ENCODE measurements at regions not wholly inside any gene's neighbourhood (a gene's known extent, or its start where the extent isn't known, plus 50 kb on each side); places are given as distances from the start of the nearest gene placed in this dataset.

GRCh38 chr17:49907279-49907678, 59.4 kb upstream of the TAC4 start:
- Histone ChIP-seq H3K9ac (no peak overlapping the region), H3K4me1 (ENCODE audit: low read depth, poor library complexity, severe bottlenecking) (no peaks in the 10 kb centered on the region), H3K4me3 (IDR thresholded peaks at IDR 0.05; ENCODE audit: insufficient read depth, low read depth, low read length) (no peak overlapping the region), H2AFZ (ENCODE audit: low read depth) (no peak overlapping the region), H3K4me2 (no peak overlapping the region), H3K27me3 (ENCODE audit: insufficient read depth, low read depth) (peaks cover 97% of the 10 kb centered on the region), H4K20me1 (ENCODE audit: insufficient read depth) (no peaks in the 10 kb centered on the region), H3K79me2 (ENCODE audit: insufficient read depth, low read depth) (no peaks in the 10 kb centered on the region), H3K27ac (no peak overlapping the region), H3K36me3 (ENCODE audit: insufficient read depth) (no peaks in the 10 kb centered on the region)
- no peak for TF ChIP-seq CTCF (conservative IDR thresholded peaks at IDR 0.05; ENCODE audit: low read depth, low read length)

DNA sequence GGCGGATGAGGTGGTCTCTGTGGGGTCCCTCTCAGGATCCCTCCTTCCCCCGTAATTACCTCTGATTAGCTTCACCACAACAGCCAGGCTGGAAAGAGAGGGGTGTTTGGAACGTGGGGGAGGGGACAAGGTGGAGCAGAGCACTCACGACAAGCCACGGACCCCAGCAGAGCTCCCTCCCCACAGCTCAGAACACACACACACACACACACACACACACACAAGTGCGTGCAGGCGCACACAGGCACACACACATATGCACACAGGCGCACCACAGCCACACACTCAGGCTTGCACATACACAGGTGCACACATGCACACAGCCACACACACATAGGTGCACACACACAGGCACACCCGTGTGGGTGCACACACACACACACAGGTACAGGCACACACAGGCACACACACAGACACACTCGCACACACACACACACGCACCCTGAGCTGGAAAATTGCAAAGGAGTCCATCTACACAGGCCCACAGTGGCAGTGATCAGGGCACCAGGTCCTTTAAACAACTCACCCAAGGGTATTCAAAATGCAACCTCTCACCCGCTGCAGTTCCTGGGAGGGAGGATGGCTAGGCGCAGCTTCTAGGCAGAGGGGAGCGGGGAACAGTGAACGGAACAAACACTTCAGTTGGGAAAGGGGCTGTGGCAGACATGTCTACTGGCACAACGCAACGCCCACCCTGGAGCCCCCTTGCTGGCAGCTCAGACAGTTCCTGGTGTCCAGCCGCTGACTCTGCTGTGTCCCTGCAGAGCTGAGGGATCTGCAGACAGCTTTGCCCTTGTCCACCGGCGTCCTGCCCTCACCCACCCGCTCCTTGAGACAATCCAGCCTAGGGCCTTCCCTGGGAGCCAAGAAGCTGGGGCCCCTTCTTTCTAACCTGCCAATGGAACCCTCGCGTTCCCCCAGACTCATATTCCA, 59.9 kb upstream of the DLX4 start:
- H3K27me3 ChIP-seq (ENCODE audit: insufficient read depth, low read depth) = peaks cover 97% of the 10 kb centered on the region
- H3K4me2 ChIP-seq = no peak overlapping the region

DNA sequence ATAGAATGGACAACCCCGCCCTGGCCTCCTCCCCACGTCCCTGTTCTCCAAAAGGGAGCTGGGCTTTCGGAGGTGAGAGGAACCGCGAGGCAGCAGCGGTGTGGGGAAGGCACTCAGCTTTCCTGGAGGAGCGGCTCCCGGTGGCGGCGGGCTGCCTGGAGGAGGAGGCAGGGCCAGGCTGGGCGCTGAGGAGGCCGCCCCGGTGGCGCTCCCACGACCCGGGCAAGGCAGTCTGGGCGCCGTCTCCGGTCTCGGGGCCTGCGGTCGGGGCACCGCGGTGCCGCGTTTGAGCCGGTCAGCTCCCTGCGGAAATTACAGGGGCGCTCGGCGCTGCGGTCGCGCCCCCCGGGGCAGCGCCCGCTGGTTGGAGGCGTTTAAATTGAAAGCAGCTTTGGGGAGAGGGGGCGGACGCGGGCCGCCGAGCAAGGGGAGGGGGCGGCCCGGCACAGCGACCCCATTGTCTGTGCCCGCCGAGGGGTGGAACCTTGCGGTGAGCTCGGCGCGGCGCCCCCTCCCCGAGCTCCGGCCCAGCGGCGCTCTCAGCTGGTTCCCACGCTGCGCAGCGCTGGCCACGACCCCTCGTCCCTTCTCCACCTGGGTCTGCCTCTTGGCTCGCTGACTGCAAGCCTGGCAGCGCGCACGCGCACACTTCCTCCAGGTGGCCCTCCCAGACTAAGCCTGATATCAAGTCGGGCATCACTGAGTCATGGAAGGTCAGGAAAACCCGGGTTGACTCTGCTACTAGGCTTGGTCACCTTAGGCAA, 58.7 kb upstream of the DLX4 start:
- no peak overlapping the region for H3K4me2 ChIP-seq
- H3K36me3 ChIP-seq (ENCODE audit: insufficient read depth) = no peaks in the 10 kb centered on the region
- H3K27ac ChIP-seq = no peak overlapping the region
- H4K20me1 ChIP-seq (ENCODE audit: insufficient read depth) = no peaks in the 10 kb centered on the region
- peaks cover 97% of the 10 kb centered on the region for H3K27me3 ChIP-seq (ENCODE audit: insufficient read depth, low read depth)
- no peak overlapping the region for H2AFZ ChIP-seq (ENCODE audit: low read depth)
- H3K79me2 ChIP-seq (ENCODE audit: insufficient read depth, low read depth) = no peaks in the 10 kb centered on the region
- no peak overlapping the region for H3K4me3 ChIP-seq (IDR thresholded peaks at IDR 0.05; ENCODE audit: insufficient read depth, low read depth, low read length)
- H3K4me1 ChIP-seq (ENCODE audit: low read depth, poor library complexity, severe bottlenecking) = no peaks in the 10 kb centered on the region
- TF ChIP-seq CTCF (conservative IDR thresholded peaks at IDR 0.05; ENCODE audit: low read depth, low read length) = no peak
- H3K9ac ChIP-seq = no peak overlapping the region

More for the DNA sequence above, 59.9 kb upstream of the DLX4 start:
- Histone ChIP-seq H3K36me3 (ENCODE audit: insufficient read depth) (no peaks in the 10 kb centered on the region), H4K20me1 (ENCODE audit: insufficient read depth) (no peaks in the 10 kb centered on the region), H2AFZ (ENCODE audit: low read depth) (no peak overlapping the region), H3K79me2 (ENCODE audit: insufficient read depth, low read depth) (no peaks in the 10 kb centered on the region), H3K4me1 (ENCODE audit: low read depth, poor library complexity, severe bottlenecking) (no peaks in the 10 kb centered on the region), H3K27ac (no peak overlapping the region), H3K9ac (no peak overlapping the region), H3K4me3 (IDR thresholded peaks at IDR 0.05; ENCODE audit: insufficient read depth, low read depth, low read length) (no peak overlapping the region)
- TF ChIP-seq CTCF (conservative IDR thresholded peaks at IDR 0.05; ENCODE audit: low read depth, low read length) = no peak

- Histone ChIP-seq H2AFZ (ENCODE audit: low read depth) (no peak overlapping the region), H3K27me3 (ENCODE audit: insufficient read depth, low read depth) (peaks cover 97% of the 10 kb centered on the region), H3K27ac (no peak overlapping the region), H3K79me2 (ENCODE audit: insufficient read depth, low read depth) (no peaks in the 10 kb centered on the region), H3K4me3 (IDR thresholded peaks at IDR 0.05; ENCODE audit: insufficient read depth, low read depth, low read length) (no peak overlapping the region), H3K4me2 (no peak overlapping the region), H4K20me1 (ENCODE audit: insufficient read depth) (no peaks in the 10 kb centered on the region), H3K36me3 (ENCODE audit: insufficient read depth) (no peaks in the 10 kb centered on the region), H3K9ac (no peak overlapping the region), H3K4me1 (ENCODE audit: low read depth, poor library complexity, severe bottlenecking) (no peaks in the 10 kb centered on the region)
- no peak for TF ChIP-seq CTCF (conservative IDR thresholded peaks at IDR 0.05; ENCODE audit: low read depth, low read length)
These were observed 58.2 kb upstream of the DLX4 start for GRCh38 chr17:49910858-49911204.

Data from KMS-11 (cell line).